AML-193 (cell line): ENCODE measurements at regions not wholly inside any gene's neighbourhood (a gene's known extent, or its start where the extent isn't known, plus 50 kb on each side); places are given as distances from the start of the nearest gene placed in this dataset.
A peak's percentile ranks its signal among the peaks of the same experiment; 100 is the strongest.
"Not testable (repeated sequence)": the region's sequence is repeated elsewhere in the genome, so short reads cannot be mapped to it uniquely, and the experiment has no call there.

Source experiments
- DNase-seq, 2 experiments: peaks; one replicate each; lab custom pipeline; 2025; lab: John Stamatoyannopoulos, UW

- DNase-seq: peak; percentile 1 to 3
Observed at GRCh38 chr5:124963236-124963919, 216.9 kb upstream of the ZNF608 start.

GRCh38 chr5:124966741-124967140 lies 220.3 kb upstream of the ZNF608 start:
- not testable (repeated sequence) for DNase-seq

- DNase-seq: not testable (repeated sequence)
Observed at GRCh38 chr5:124970381-124970780, 223.9 kb upstream of the ZNF608 start.

- no peak for DNase-seq
Observed at GRCh38 chr5:124972703-124973102, 226.3 kb upstream of the ZNF608 start.

GRCh38 chr5:124973661-124974060 lies 227.2 kb upstream of the ZNF608 start:
- no peak for DNase-seq

- no peak for DNase-seq
Observed at GRCh38 chr5:124976086-124976485, 229.6 kb upstream of the ZNF608 start.

- no peak for DNase-seq
Observed at GRCh38 chr5:124979251-124979650, 232.8 kb upstream of the ZNF608 start.

GRCh38 chr5:124980163-124980941 lies 233.9 kb upstream of the ZNF608 start:
- DNase-seq: no peak

- no peak for DNase-seq
Observed at GRCh38 chr5:124981901-124982300, 235.5 kb upstream of the ZNF608 start.

- no peak for DNase-seq
Observed at GRCh38 chr5:124986170-124986569, 239.7 kb upstream of the ZNF608 start.

- DNase-seq: no peak
Observed at GRCh38 chr5:124986667-124987066, 240.2 kb upstream of the ZNF608 start.

- not testable (repeated sequence) for DNase-seq
Observed at GRCh38 chr5:124987786-124988185, 241.3 kb upstream of the ZNF608 start.

- no peak for DNase-seq
Observed at GRCh38 chr5:124990723-124991122, 244.3 kb upstream of the ZNF608 start.

- no peak for DNase-seq
Observed at GRCh38 chr5:124995421-124995820, 249.0 kb upstream of the ZNF608 start.

GRCh38 chr5:124996023-124996763 lies 249.8 kb upstream of the ZNF608 start:
- DNase-seq: no peak

GRCh38 chr5:124996764-124997077 lies 250.3 kb upstream of the ZNF608 start:
- DNase-seq: no peak

- DNase-seq: no peak
Observed at GRCh38 chr5:124997186-124997893, 250.9 kb upstream of the ZNF608 start.

GRCh38 chr5:124998520-124998919 lies 252.1 kb upstream of the ZNF608 start:
- no peak for DNase-seq

- no peak for DNase-seq
Observed at GRCh38 chr5:125002727-125003598, 256.5 kb upstream of the ZNF608 start.

- DNase-seq: no peak
Observed at GRCh38 chr5:125004009-125004408, 257.6 kb upstream of the ZNF608 start.

- no peak for DNase-seq
Observed at GRCh38 chr5:125005266-125005665, 258.8 kb upstream of the ZNF608 start.
